HepG2 (cell line): ENCODE measurements at regions not wholly inside any gene's neighbourhood (a gene's known extent, or its start where the extent isn't known, plus 50 kb on each side); places are given as distances from the start of the nearest gene placed in this dataset.

Experiments
- ATAC-seq: fragments of 200-7000 bp; cut with Tn5 transposase; 3 replicates; pipeline ENCODE4 v1.9.1; 2020; ENCODE audit warnings: mild to moderate bottlenecking, moderate library complexity
- BruUV-seq: library from RNA; stranded (reverse); fragments of 400-500 nt; replicated peaks from 2 replicates; lab custom pipeline; 2021; lab: Mats Ljungman, UMichigan
- CTCF ChIA-PET: fragments of 300-600 bp; formaldehyde crosslinking; extraction: SDS; loops from one replicate; lab custom pipeline; 2021; ENCODE audit warnings: low total read pairs, inconsistent platforms, low intra/inter-chr PET ratio; lab: Yijun Ruan, JAX
- POLR2A ChIA-PET: fragments of 350-600 bp; sonication (Branson Sonifier 250); formaldehyde crosslinking; loops from one replicate; lab custom pipeline; 2020; ENCODE audit warnings: antibody characterized with exemption, inconsistent platforms; lab: Yijun Ruan, JAX
- DNase-seq: peaks from one replicate; pipeline ENCODE4 v3.0.0-alpha.2; 2015; ENCODE audit warnings: low spot score
- FAIRE-seq: peaks from 3 replicates; lab custom pipeline; 2011; peaks lifted over from hg19 to GRCh38; lab: Jason Lieb, UNC
- H2AFZ ChIP-seq: one replicate; pipeline ENCODE4 v1.6.1; 2011; ENCODE audit warnings: low read length, inconsistent platforms
- H3K27ac ChIP-seq: fragments of 300-600 bp; 3 replicates; pipeline ENCODE4 v1.8.0; 2011; ENCODE audit warnings: mixed run types, mild to moderate bottlenecking, mixed read lengths, low read length, inconsistent platforms; ENCODE audit not compliant: insufficient read depth; ENCODE audit errors: extremely low read length
- H3K27me3 ChIP-seq, 2 experiments: fragments of 200-600 bp in 1 of 2; 2 replicates in 1 of 2; 3 replicates in 1 of 2; pipeline versions ENCODE4 v1.6.0 to v1.8.0; 2011; ENCODE audit warnings: low read length in 2 of 2, mild to moderate bottlenecking in 2 of 2, moderate library complexity in 2 of 2, inconsistent platforms in 1 of 2; ENCODE audit not compliant: insufficient read depth in 2 of 2, control insufficient read depth in 1 of 2
- H3K36me3 ChIP-seq, 2 experiments: fragments of 200-600 bp in 1 of 2; replicated peaks in 1 of 2; 2 replicates in 1 of 2; 3 replicates in 1 of 2; pipeline versions ENCODE4 v1.5.1 to v1.8.0; 2011; ENCODE audit warnings: low read length in 2 of 2, inconsistent platforms in 1 of 2; ENCODE audit not compliant: insufficient read depth in 2 of 2, control insufficient read depth in 1 of 2
- H3K4me1 ChIP-seq: 2 replicates; pipeline ENCODE4 v1.5.1; 2012; ENCODE audit warnings: low read length, inconsistent platforms; ENCODE audit not compliant: insufficient read depth
- H3K4me2 ChIP-seq: 2 replicates; pipeline ENCODE4 v1.6.0; 2011; ENCODE audit warnings: low read depth, low read length, inconsistent platforms
- H3K4me3 ChIP-seq, 3 experiments: fragments of 200-600 bp in 1 of 3; sonication (generic), shearing (Covaris generic) in 1 of 3; replicated peaks in 1 of 3; 2 replicates each; pipeline ENCODE4 v1.5.1; 2011 to 2016; ENCODE audit warnings: low read length in 3 of 3, inconsistent platforms in 2 of 3, low read depth in 2 of 3, mild to moderate bottlenecking in 2 of 3, control low read depth in 1 of 3, mixed read lengths in 1 of 3; ENCODE audit not compliant: insufficient read depth in 1 of 3
- H3K79me2 ChIP-seq: one replicate; pipeline ENCODE4 v1.6.1; 2011; ENCODE audit warnings: low read length, inconsistent platforms; ENCODE audit not compliant: insufficient read depth
- H3K9ac ChIP-seq: 2 replicates; pipeline ENCODE4 v1.6.0; 2011; ENCODE audit warnings: mild to moderate bottlenecking, low read depth, low read length, inconsistent platforms; ENCODE audit not compliant: insufficient read depth
- H3K9me3 ChIP-seq: 2 replicates; pipeline ENCODE4 v1.5.1; 2012; ENCODE audit warnings: mild to moderate bottlenecking, low read length
- H4K20me1 ChIP-seq: 2 replicates; pipeline ENCODE4 v1.6.0; 2011; ENCODE audit warnings: inconsistent platforms, mild to moderate bottlenecking, low read length, moderate library complexity; ENCODE audit not compliant: insufficient read depth
- ARNTL ChIP-seq: sonication (generic); formaldehyde crosslinking; IDR thresholded peaks from 2 replicates; pipeline ENCODE4 v1.4.0; 2020; ENCODE audit warnings: mild to moderate bottlenecking, missing genetic modification reagents
- CBX1 ChIP-seq: IDR thresholded peaks from one replicate; pipeline ENCODE4 v1.6.1; 2016; ENCODE audit warnings: antibody characterized with exemption, low read depth
- MAFF ChIP-seq: IDR thresholded peaks from 2 replicates; pipeline ENCODE4 v1.6.1; 2011; ENCODE audit warnings: low read depth, low read length, improper control_type of control experiment
- MAFK ChIP-seq, 2 experiments: IDR thresholded peaks in 1 of 2; conservative IDR thresholded peaks in 1 of 2; 2 replicates each; pipeline ENCODE4 v1.6.1; 2011; ENCODE audit warnings: improper control_type of control experiment in 2 of 2, low read length in 2 of 2
- MNT ChIP-seq: fragments of 450-650 bp; IDR thresholded peaks from 2 replicates; pipeline ENCODE4 v1.6.1; 2016
- NR2C2 ChIP-seq: sonication (generic); formaldehyde crosslinking; IDR thresholded peaks from 2 replicates; pipeline ENCODE4 v1.4.0; 2020; ENCODE audit warnings: missing genetic modification reagents, mild to moderate bottlenecking, moderate library complexity, borderline replicate concordance
- PHF20 ChIP-seq: sonication (generic); formaldehyde crosslinking; IDR thresholded peaks from 2 replicates; pipeline ENCODE4 v1.5.0; 2020; ENCODE audit warnings: mild to moderate bottlenecking, missing genetic modification reagents
- RARA ChIP-seq: IDR thresholded peaks from 2 replicates; pipeline ENCODE4 v1.6.1; 2016; ENCODE audit warnings: missing genetic modification reagents, missing compliant biosample characterization
- TEAD3 ChIP-seq: optimal IDR thresholded peaks from 2 replicates; pipeline ENCODE3; 2016; ENCODE audit warnings: borderline replicate concordance
- YEATS2 ChIP-seq: sonication (generic); formaldehyde crosslinking; IDR thresholded peaks from 2 replicates; pipeline ENCODE4 v1.4.0; 2020; ENCODE audit warnings: missing genetic modification reagents, borderline replicate concordance
- ZBTB1 ChIP-seq: sonication (generic); formaldehyde crosslinking; IDR thresholded peaks from 2 replicates; pipeline ENCODE4 v1.4.0; 2020; ENCODE audit warnings: missing genetic modification reagents, borderline replicate concordance
- ZNF136 ChIP-seq: sonication (generic); formaldehyde crosslinking; IDR thresholded peaks from 2 replicates; pipeline ENCODE4 v1.8.1; 2022; ENCODE audit warnings: low read depth, mild to moderate bottlenecking, moderate library complexity, missing genetic modification reagents
- ZNF510 ChIP-seq: sonication (generic); formaldehyde crosslinking; IDR thresholded peaks from 2 replicates; pipeline ENCODE4 v1.4.0; 2020; ENCODE audit warnings: low read depth, mild to moderate bottlenecking, missing genetic modification reagents
- WGBS: methylation state at CpG from one replicate; pipeline ENCODE4 v1.1.6; 2017; ENCODE audit warnings: low lambda C conversion rate; 5-methylcytosine and 5-hydroxymethylcytosine counted together
- in situ Hi-C: cut with HindIII; loops from 2 replicates; pipeline ENCODE4 v1.10.0; 2017; ENCODE audit warnings: low pct_unique_long_range_greater_than_20kb; ENCODE audit not compliant: extremely low pct_ligation_motif_present
- intact Hi-C: fragments of 100-400 bp; cut with micrococcal nuclease; formaldehyde crosslinking; loops from one replicate; pipeline ENCODE4 v1.10.0; 2022; ENCODE audit not compliant: unreplicated experiment

- Histone ChIP-seq H3K4me3 (no peak overlapping the region), H4K20me1 (no peaks in the 10 kb centered on the region), H3K27me3 (no peaks in the 10 kb centered on the region), H3K4me1 (no peaks in the 10 kb centered on the region)
- CTCF ChIA-PET = no interaction called here
- no peak for TF ChIP-seq TEAD3 (CRISPR knock-in tag)
- no peak for TF ChIP-seq ZBTB1 (CRISPR knock-in tag)
- TF ChIP-seq YEATS2 (CRISPR knock-in tag) = no peak
- no peak for TF ChIP-seq RARA
- peak; percentile 93 for TF ChIP-seq MAFF
- TF ChIP-seq MAFK (conservative IDR thresholded peaks at IDR 0.05 in 1 of 2, IDR thresholded peaks at IDR 0.05 in 1 of 2; ENCODE audit: low read length in 2 of 2) = peak; percentile 87 to 96
- TF ChIP-seq NR2C2 (CRISPR knock-in tag) = no peak
- TF ChIP-seq PHF20 = no peak
- TF ChIP-seq, all 625 proteins: peak for 2
- intact Hi-C loops (no loop called here), in situ Hi-C loops (no loop called here)
- Histone ChIP-seq H3K9me3 (peaks cover 31% of the 10 kb centered on the region), H3K79me2 (no peaks in the 10 kb centered on the region), H3K27ac (no peak overlapping the region), H3K36me3 (no peaks in the 10 kb centered on the region), H2AFZ (no peak overlapping the region), H3K9ac (no peak overlapping the region), H3K4me2 (no peak overlapping the region)
- POLR2A ChIA-PET = no interaction called here
- no peak for ATAC-seq
- no peak for FAIRE-seq
- 4% methylated on average over 1 of the region's 1 CpG for whole genome bisulfite sequencing
- no TSS peak for BruUV-seq
- no peak for DNase-seq
Measured at GRCh38 chr13:83355041-83355440, 527.2 kb downstream of the SLITRK1 start.

- intact Hi-C loops = no loop called here
- no peak overlapping the region for H3K27ac ChIP-seq
- DNase-seq (no peak), FAIRE-seq (no peak)
- H3K4me2 ChIP-seq = no peak overlapping the region
- no peaks in the 10 kb centered on the region for H3K27me3 ChIP-seq
- H3K79me2 ChIP-seq = no peaks in the 10 kb centered on the region
- no peak overlapping the region for H3K4me3 ChIP-seq
- no peaks in the 10 kb centered on the region for H4K20me1 ChIP-seq
- no peaks in the 10 kb centered on the region for H3K36me3 ChIP-seq
- POLR2A ChIA-PET = no interaction called here
- peaks cover 17% of the 10 kb centered on the region for H3K9me3 ChIP-seq
- TF ChIP-seq ZNF136 (no peak), ARNTL (CRISPR knock-in tag) (no peak), ZNF510 (CRISPR knock-in tag) (no peak), CBX1 (no peak), MNT (no peak)
- TF ChIP-seq, all 625 proteins: peak for 0
- in situ Hi-C loops = no loop called here
- H3K9ac ChIP-seq = no peak overlapping the region
- H2AFZ ChIP-seq = no peak overlapping the region
- no peaks in the 10 kb centered on the region for H3K4me1 ChIP-seq
- no TSS peak for BruUV-seq
- WGBS = 0% methylated on average over 1 of the region's 1 CpG
- CTCF ChIA-PET = no interaction called here
- no peak for ATAC-seq
Measured at GRCh38 chr13:83352391-83352790, 529.9 kb downstream of the SLITRK1 start.
